ENCODE measurements at regions not wholly inside any gene's neighbourhood (a gene's known extent, or its start where the extent isn't known, plus 50 kb on each side); places are given as distances from the start of the nearest gene placed in this dataset.

- H3K27ac Mint-ChIP-seq = no peak overlapping the region
- POLR2A ChIA-PET = no interaction called here
- no peak for ATAC-seq (ENCODE audit: low read depth)
- no peaks in the 10 kb centered on the region for H3K36me3 Mint-ChIP-seq
- no peaks in the 10 kb centered on the region for H3K9me3 Mint-ChIP-seq
- H3K4me3 Mint-ChIP-seq = no peak overlapping the region
- no peak for DNase-seq
- H3K4me1 Mint-ChIP-seq = peaks cover 13% of the 10 kb centered on the region
- peaks cover 10% of the 10 kb centered on the region for H3K27me3 Mint-ChIP-seq
Measured at GRCh38 chr6:110529907-110530306, 53.5 kb upstream of the SLC22A16 start.

GRCh38 chr6:110529355-110529754, 52.9 kb upstream of the SLC22A16 start:
- POLR2A ChIA-PET = no interaction called here
- DNase-seq (no peak), ATAC-seq (ENCODE audit: low read depth) (peak; percentile 33)
- H3K9me3 Mint-ChIP-seq = no peaks in the 10 kb centered on the region
- peaks cover 7% of the 10 kb centered on the region for H3K4me1 Mint-ChIP-seq
- H3K4me3 Mint-ChIP-seq = no peak overlapping the region
- H3K27ac Mint-ChIP-seq = no peak overlapping the region
- peaks cover 14% of the 10 kb centered on the region for H3K27me3 Mint-ChIP-seq
- no peaks in the 10 kb centered on the region for H3K36me3 Mint-ChIP-seq

GRCh38 chr6:110528930-110529325, 52.5 kb upstream of the SLC22A16 start:
- POLR2A ChIA-PET = no interaction called here
- ATAC-seq (ENCODE audit: low read depth) (no peak), DNase-seq (no peak)
- Mint-ChIP-seq H3K4me1 (peaks cover 6% of the 10 kb centered on the region), H3K9me3 (no peaks in the 10 kb centered on the region), H3K27ac (no peak overlapping the region), H3K27me3 (peaks cover 13% of the 10 kb centered on the region), H3K36me3 (no peaks in the 10 kb centered on the region), H3K4me3 (no peak overlapping the region)

GRCh38 chr6:110528101-110528929, 51.9 kb upstream of the SLC22A16 start:
- Mint-ChIP-seq H3K36me3 (no peaks in the 10 kb centered on the region), H3K4me1 (peaks cover 4% of the 10 kb centered on the region), H3K27me3 (peaks cover 10% of the 10 kb centered on the region), H3K4me3 (no peak overlapping the region), H3K27ac (no peak overlapping the region), H3K9me3 (no peaks in the 10 kb centered on the region)
- POLR2A ChIA-PET = no interaction called here
- peak; percentile 42 for ATAC-seq (ENCODE audit: low read depth)
- no peak for DNase-seq

- DNase-seq (no peak), ATAC-seq (ENCODE audit: low read depth) (no peak)
- Mint-ChIP-seq H3K27me3 (peaks cover 10% of the 10 kb centered on the region), H3K27ac (no peak overlapping the region), H3K4me3 (no peak overlapping the region), H3K36me3 (no peaks in the 10 kb centered on the region), H3K4me1 (peaks cover 3% of the 10 kb centered on the region), H3K9me3 (no peaks in the 10 kb centered on the region)
- POLR2A ChIA-PET = no interaction called here
Measured at GRCh38 chr6:110527516-110527915, 51.1 kb upstream of the SLC22A16 start.

- H3K27ac Mint-ChIP-seq = no peak overlapping the region
- H3K27me3 Mint-ChIP-seq = peaks cover 10% of the 10 kb centered on the region
- H3K4me3 Mint-ChIP-seq = no peak overlapping the region
- H3K36me3 Mint-ChIP-seq = no peaks in the 10 kb centered on the region
- no peaks in the 10 kb centered on the region for H3K9me3 Mint-ChIP-seq
- DNase-seq (no peak), ATAC-seq (ENCODE audit: low read depth) (no peak)
- H3K4me1 Mint-ChIP-seq = peaks cover 3% of the 10 kb centered on the region
- POLR2A ChIA-PET = interaction anchor here (0.6 kb wide), 1 partner anchor 121 kb away, joined by 4 read pairs; no protein-coding TSS in a partner anchor
Measured at GRCh38 chr6:110526726-110527125, 50.3 kb upstream of the SLC22A16 start.

All from activated naive CD8-positive, alpha-beta T cell treated with anti-CD3 and anti-CD28 coated beads, Interleukin-2, amount 10 ng/mL, durations not matched to agents 7 days and 5 days (primary cell).